A673 (cell line): ENCODE measurements at regions not wholly inside any gene's neighbourhood (a gene's known extent, or its start where the extent isn't known, plus 50 kb on each side); places are given as distances from the start of the nearest gene placed in this dataset.

Experiments used
- EZH2 ChIP-seq: fragments of 200-600 bp; sonication (generic); IDR thresholded peaks from 2 replicates; pipeline ENCODE4 v1.6.1; 2017; ENCODE audit warnings: borderline replicate concordance, low read depth, mild to moderate bottlenecking, mixed read lengths, antibody characterized with exemption, low read length; ENCODE audit not compliant: poor library complexity, severe bottlenecking
- TF ChIP-seq, protein P1 (sequence below): fragments of 300-800, 200-600 bp; sonication (generic); conservative IDR thresholded peaks from 2 replicates; pipeline ENCODE4 v1.5.1; 2017; ENCODE audit warnings: low read depth, mild to moderate bottlenecking, antibody characterized with exemption, low read length, moderate library complexity, mixed read lengths

DNA sequence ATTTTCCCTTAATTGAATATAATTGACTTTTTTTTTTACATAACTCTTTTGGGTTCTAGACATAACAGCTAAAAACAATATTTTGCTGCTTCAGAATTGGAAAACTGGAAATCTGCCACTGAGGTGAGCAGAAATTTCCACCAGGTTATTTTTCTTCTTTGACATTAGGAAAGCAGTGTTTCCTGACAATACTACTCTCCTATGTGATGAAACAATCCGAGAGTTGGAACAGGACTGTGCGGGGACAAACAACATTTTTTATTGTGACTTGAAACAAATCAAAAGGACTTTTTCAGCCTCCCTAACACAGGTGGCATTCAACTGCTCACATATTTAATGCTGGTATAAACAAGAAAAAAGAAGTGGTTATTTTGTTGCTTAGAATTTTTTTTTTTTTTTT is 237.2 kb downstream of the RNF152 start:
- TF ChIP-seq, protein P1, sequence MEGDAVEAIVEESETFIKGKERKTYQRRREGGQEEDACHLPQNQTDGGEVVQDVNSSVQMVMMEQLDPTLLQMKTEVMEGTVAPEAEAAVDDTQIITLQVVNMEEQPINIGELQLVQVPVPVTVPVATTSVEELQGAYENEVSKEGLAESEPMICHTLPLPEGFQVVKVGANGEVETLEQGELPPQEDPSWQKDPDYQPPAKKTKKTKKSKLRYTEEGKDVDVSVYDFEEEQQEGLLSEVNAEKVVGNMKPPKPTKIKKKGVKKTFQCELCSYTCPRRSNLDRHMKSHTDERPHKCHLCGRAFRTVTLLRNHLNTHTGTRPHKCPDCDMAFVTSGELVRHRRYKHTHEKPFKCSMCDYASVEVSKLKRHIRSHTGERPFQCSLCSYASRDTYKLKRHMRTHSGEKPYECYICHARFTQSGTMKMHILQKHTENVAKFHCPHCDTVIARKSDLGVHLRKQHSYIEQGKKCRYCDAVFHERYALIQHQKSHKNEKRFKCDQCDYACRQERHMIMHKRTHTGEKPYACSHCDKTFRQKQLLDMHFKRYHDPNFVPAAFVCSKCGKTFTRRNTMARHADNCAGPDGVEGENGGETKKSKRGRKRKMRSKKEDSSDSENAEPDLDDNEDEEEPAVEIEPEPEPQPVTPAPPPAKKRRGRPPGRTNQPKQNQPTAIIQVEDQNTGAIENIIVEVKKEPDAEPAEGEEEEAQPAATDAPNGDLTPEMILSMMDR, result no peak
- TF ChIP-seq EZH2, result no peak
